ENCODE measurements at regions not wholly inside any gene's neighbourhood (a gene's known extent, or its start where the extent isn't known, plus 50 kb on each side); places are given as distances from the start of the nearest gene placed in this dataset.

GRCh38 chr17:73847952-73848351 lies 203.7 kb upstream of the SDK2 start:
- H4K20me1 ChIP-seq (ENCODE audit: insufficient read depth, low read length), result no peaks in the 10 kb centered on the region
- no peaks in the 10 kb centered on the region for H3K27me3 ChIP-seq (ENCODE audit: low read depth, low read length)
- H3K4me2 ChIP-seq (ENCODE audit: low read length), result no peak overlapping the region
- TF ChIP-seq EZH2phosphoT487 (IDR thresholded peaks at IDR 0.05; ENCODE audit: low read depth) (no peak), CTCF (IDR thresholded peaks at IDR 0.05; ENCODE audit: low read depth, low read length) (no peak)
- no peak overlapping the region for H3K27ac ChIP-seq (ENCODE audit: low read length)
- no peak overlapping the region for H3K4me3 ChIP-seq (ENCODE audit: low read length)
- no peak overlapping the region for H3K9ac ChIP-seq (ENCODE audit: low read length)
- H3K9me3 ChIP-seq (ENCODE audit: insufficient read depth, low read length), result no peaks in the 10 kb centered on the region
- H3K4me1 ChIP-seq (ENCODE audit: low read length), result no peaks in the 10 kb centered on the region
- H3K79me2 ChIP-seq (ENCODE audit: low read length), result no peaks in the 10 kb centered on the region
- no peak overlapping the region for H2AFZ ChIP-seq (ENCODE audit: low read depth, low read length)
- H3K36me3 ChIP-seq (replicated peaks; ENCODE audit: low read depth, low read length), result no peaks in the 10 kb centered on the region

- Histone ChIP-seq H3K9ac (ENCODE audit: low read length) (no peak overlapping the region), H3K36me3 (replicated peaks; ENCODE audit: low read depth, low read length) (no peaks in the 10 kb centered on the region), H3K4me3 (ENCODE audit: low read length) (no peak overlapping the region), H3K79me2 (ENCODE audit: low read length) (no peaks in the 10 kb centered on the region), H3K4me1 (ENCODE audit: low read length) (no peaks in the 10 kb centered on the region), H4K20me1 (ENCODE audit: insufficient read depth, low read length) (no peaks in the 10 kb centered on the region), H3K27me3 (ENCODE audit: low read depth, low read length) (no peaks in the 10 kb centered on the region), H2AFZ (ENCODE audit: low read depth, low read length) (no peak overlapping the region), H3K4me2 (ENCODE audit: low read length) (no peak overlapping the region), H3K9me3 (ENCODE audit: insufficient read depth, low read length) (no peaks in the 10 kb centered on the region), H3K27ac (ENCODE audit: low read length) (no peak overlapping the region)
- TF ChIP-seq EZH2phosphoT487 (IDR thresholded peaks at IDR 0.05; ENCODE audit: low read depth), result no peak
- TF ChIP-seq CTCF (IDR thresholded peaks at IDR 0.05; ENCODE audit: low read depth, low read length), result no peak
These were observed 206.2 kb upstream of the SDK2 start for GRCh38 chr17:73850426-73850825.

- Histone ChIP-seq H3K4me2 (ENCODE audit: low read length) (no peak overlapping the region), H3K27ac (ENCODE audit: low read length) (no peak overlapping the region), H3K4me1 (ENCODE audit: low read length) (no peaks in the 10 kb centered on the region), H3K4me3 (ENCODE audit: low read length) (no peak overlapping the region), H4K20me1 (ENCODE audit: insufficient read depth, low read length) (no peaks in the 10 kb centered on the region), H3K9me3 (ENCODE audit: insufficient read depth, low read length) (no peaks in the 10 kb centered on the region), H2AFZ (ENCODE audit: low read depth, low read length) (no peak overlapping the region), H3K36me3 (replicated peaks; ENCODE audit: low read depth, low read length) (no peaks in the 10 kb centered on the region), H3K9ac (ENCODE audit: low read length) (no peak overlapping the region), H3K27me3 (ENCODE audit: low read depth, low read length) (no peaks in the 10 kb centered on the region), H3K79me2 (ENCODE audit: low read length) (no peaks in the 10 kb centered on the region)
- TF ChIP-seq CTCF (IDR thresholded peaks at IDR 0.05; ENCODE audit: low read depth, low read length), result no peak
- TF ChIP-seq EZH2phosphoT487 (IDR thresholded peaks at IDR 0.05; ENCODE audit: low read depth), result no peak
These were observed 206.8 kb upstream of the SDK2 start for GRCh38 chr17:73851091-73851490.

GRCh38 chr17:73851921-73852320 lies 207.7 kb upstream of the SDK2 start:
- TF ChIP-seq CTCF (IDR thresholded peaks at IDR 0.05; ENCODE audit: low read depth, low read length) (no peak), EZH2phosphoT487 (IDR thresholded peaks at IDR 0.05; ENCODE audit: low read depth) (no peak)
- H3K4me1 ChIP-seq (ENCODE audit: low read length), result no peaks in the 10 kb centered on the region
- no peak overlapping the region for H3K27ac ChIP-seq (ENCODE audit: low read length)
- no peak overlapping the region for H3K9ac ChIP-seq (ENCODE audit: low read length)
- no peaks in the 10 kb centered on the region for H3K36me3 ChIP-seq (replicated peaks; ENCODE audit: low read depth, low read length)
- no peaks in the 10 kb centered on the region for H3K79me2 ChIP-seq (ENCODE audit: low read length)
- H3K4me2 ChIP-seq (ENCODE audit: low read length), result no peak overlapping the region
- H3K9me3 ChIP-seq (ENCODE audit: insufficient read depth, low read length), result no peaks in the 10 kb centered on the region
- no peaks in the 10 kb centered on the region for H4K20me1 ChIP-seq (ENCODE audit: insufficient read depth, low read length)
- no peak overlapping the region for H3K4me3 ChIP-seq (ENCODE audit: low read length)
- no peak overlapping the region for H2AFZ ChIP-seq (ENCODE audit: low read depth, low read length)
- no peaks in the 10 kb centered on the region for H3K27me3 ChIP-seq (ENCODE audit: low read depth, low read length)

Data from OCI-LY3 (cell line).